Liver (tissue), 8 donors: ENCODE measurements at regions not wholly inside any gene's neighbourhood (a gene's known extent, or its start where the extent isn't known, plus 50 kb on each side); places are given as distances from the start of the nearest gene placed in this dataset.

ENCODE experiments used
- DNase-seq: peaks from one replicate; pipeline ENCODE4 v3.0.0-alpha.2; 2017; ENCODE audit warnings: low spot score
- H3K27ac ChIP-seq, 2 donors: one replicate each; pipeline ENCODE4 v1.7.0; 2013; ENCODE audit warnings: inconsistent platforms in 2 of 2, low read length in 2 of 2, control low read depth in 1 of 2, low read depth in 1 of 2, mild to moderate bottlenecking in 1 of 2
- H3K27me3 ChIP-seq, 4 donors: one replicate each; pipeline versions ENCODE4 v1.6.1 to v1.7.0; 2013; ENCODE audit warnings: low read length in 3 of 4, inconsistent platforms in 1 of 4, mild to moderate bottlenecking in 1 of 4, moderate library complexity in 1 of 4; ENCODE audit not compliant: control insufficient read depth in 4 of 4, insufficient read depth in 4 of 4
- H3K36me3 ChIP-seq, 4 donors: one replicate each; pipeline versions ENCODE4 v1.6.1 to v1.7.0; 2013; ENCODE audit warnings: low read length in 3 of 4, mild to moderate bottlenecking in 3 of 4, low read depth in 1 of 4, moderate library complexity in 1 of 4; ENCODE audit not compliant: control insufficient read depth in 4 of 4, insufficient read depth in 3 of 4
- H3K4me1 ChIP-seq, 4 donors: one replicate each; pipeline versions ENCODE4 v1.6.1 to v1.7.0; 2013; ENCODE audit warnings: low read length in 3 of 4, mild to moderate bottlenecking in 3 of 4, moderate library complexity in 1 of 4; ENCODE audit not compliant: control insufficient read depth in 4 of 4, insufficient read depth in 4 of 4
- H3K4me3 ChIP-seq, 3 donors: one replicate each; pipeline versions ENCODE4 v1.6.1 to v1.7.0; 2013; ENCODE audit warnings: low read length in 3 of 3, control low read depth in 1 of 3, low read depth in 1 of 3, mild to moderate bottlenecking in 1 of 3
- H3K9ac ChIP-seq, 2 donors: one replicate each; pipeline ENCODE4 v1.7.0; 2013; ENCODE audit warnings: low read length in 2 of 2, mild to moderate bottlenecking in 2 of 2, moderate library complexity in 2 of 2, control low read depth in 1 of 2, low read depth in 1 of 2
- H3K9me3 ChIP-seq, 4 donors: one replicate each; pipeline versions ENCODE4 v1.6.1 to v1.7.0; 2013; ENCODE audit warnings: low read length in 3 of 4; ENCODE audit not compliant: control insufficient read depth in 4 of 4
- EGR1 ChIP-seq, 2 donors: IDR thresholded peaks; 2 replicates each; pipeline ENCODE4 v1.6.1; 2016 to 2018; ENCODE audit warnings: antibody characterized with exemption in 2 of 2, low read depth in 2 of 2
- FOXA1 ChIP-seq: IDR thresholded peaks from 2 replicates; pipeline ENCODE4 v1.6.1; 2016; ENCODE audit warnings: antibody characterized with exemption
- FOXA2 ChIP-seq: IDR thresholded peaks from 2 replicates; pipeline ENCODE4 v1.6.1; 2016; ENCODE audit warnings: antibody characterized with exemption
- GABPA ChIP-seq, 2 donors: IDR thresholded peaks in 1 of 2; conservative IDR thresholded peaks in 1 of 2; 2 replicates each; pipeline ENCODE4 v1.6.1; 2016; ENCODE audit warnings: antibody characterized with exemption in 2 of 2, mild to moderate bottlenecking in 1 of 2, moderate library complexity in 1 of 2
- HNF4A ChIP-seq, 2 donors: conservative IDR thresholded peaks; 2 replicates each; pipeline ENCODE4 v1.6.1; 2016; ENCODE audit warnings: antibody characterized with exemption in 2 of 2, mild to moderate bottlenecking in 2 of 2
- HNF4G ChIP-seq: IDR thresholded peaks from 2 replicates; pipeline ENCODE4 v1.6.1; 2016; ENCODE audit warnings: antibody characterized with exemption
- JUND ChIP-seq, 2 donors: IDR thresholded peaks; 2 replicates each; pipeline ENCODE4 v1.6.1; 2016; ENCODE audit warnings: antibody characterized with exemption in 2 of 2
- NR2F2 ChIP-seq: IDR thresholded peaks from 2 replicates; pipeline ENCODE4 v1.6.1; 2016; ENCODE audit warnings: antibody characterized with exemption
- RAD21 ChIP-seq, 2 donors: IDR thresholded peaks; 2 replicates each; pipeline ENCODE4 v1.6.1; 2016; ENCODE audit warnings: antibody characterized with exemption in 2 of 2, mild to moderate bottlenecking in 2 of 2
- RXRA ChIP-seq, 2 donors: IDR thresholded peaks; 2 replicates each; pipeline ENCODE4 v1.6.1; 2017 to 2018; ENCODE audit warnings: antibody characterized with exemption in 2 of 2, mild to moderate bottlenecking in 1 of 2
- SP1 ChIP-seq: IDR thresholded peaks from 2 replicates; pipeline ENCODE4 v1.6.1; 2018; ENCODE audit warnings: antibody characterized with exemption, mild to moderate bottlenecking
- TAF1 ChIP-seq: conservative IDR thresholded peaks from 2 replicates; pipeline ENCODE4 v1.6.1; 2016; ENCODE audit warnings: antibody characterized with exemption, mild to moderate bottlenecking
- YY1 ChIP-seq: IDR thresholded peaks from 2 replicates; pipeline ENCODE4 v1.6.1; 2016; ENCODE audit warnings: antibody characterized with exemption, mild to moderate bottlenecking
- WGBS: extraction: QIAGEN DNeasy Blood & Tissue Kit; methylation state at CpG from one replicate; pipeline ENCODE4 v1.1.7; 2013; 5-methylcytosine and 5-hydroxymethylcytosine counted together
- TF ChIP-seq, protein P1 (sequence below): IDR thresholded peaks from 2 replicates; pipeline ENCODE4 v1.6.1; 2016; ENCODE audit warnings: antibody characterized with exemption
- TF ChIP-seq, protein P2 (sequence below): IDR thresholded peaks from 2 replicates; pipeline ENCODE4 v1.6.1; 2016; ENCODE audit warnings: antibody characterized with exemption, mild to moderate bottlenecking
- TF ChIP-seq, protein P3 (sequence below): fragments of 150-350 bp; IDR thresholded peaks from 2 replicates; pipeline ENCODE4 v1.5.1; 2017; ENCODE audit warnings: improper control_type of control experiment, low read depth, low read length; ENCODE audit not compliant: missing input control
- TF ChIP-seq, protein P4 (sequence below): IDR thresholded peaks from 2 replicates; pipeline ENCODE4 v1.6.1; 2016; ENCODE audit warnings: antibody characterized with exemption
- TF ChIP-seq, protein P5 (sequence below): IDR thresholded peaks from 2 replicates; pipeline ENCODE4 v1.6.1; 2016; ENCODE audit warnings: antibody characterized with exemption
- donor health status: healthy.
- donor health status: healthy.
- donor health status: healthy.
- donor health status: healthy.
- donor health status: healthy.

DNA sequence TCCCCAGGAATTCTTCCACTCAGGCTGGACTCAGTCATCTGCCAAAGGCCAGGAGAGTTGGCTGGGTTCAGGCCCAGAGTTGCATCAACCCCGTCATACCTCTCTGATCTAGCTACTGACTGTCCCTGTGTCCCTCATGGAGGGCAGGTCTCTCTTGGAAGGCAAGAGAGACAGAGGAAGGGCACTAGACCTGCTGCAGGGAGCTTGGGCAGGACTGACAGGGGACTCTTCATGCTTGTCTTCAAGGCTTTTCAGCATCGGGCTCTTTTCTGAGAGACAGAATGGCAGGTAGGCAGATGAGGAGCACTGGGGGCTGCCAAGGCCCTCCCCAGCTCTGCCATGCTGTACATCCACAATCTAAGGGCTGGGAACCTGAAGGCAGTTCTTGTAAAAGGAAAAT is 140.1 kb upstream of the MRPS22 start:
- Histone ChIP-seq H3K9ac (no peak overlapping the region), H3K4me3 (no peak overlapping the region), H3K27ac (no peak overlapping the region), H3K27me3 (no peaks in the 10 kb centered on the region), H3K9me3 (no peaks in the 10 kb centered on the region), H3K36me3 (no peaks in the 10 kb centered on the region), H3K4me1 (peaks cover 2 to 16% (median 13%) of the 10 kb centered on the region in 4 donors)
- TF ChIP-seq FOXA2 (no peak), RXRA (IDR thresholded peaks at IDR 0.05) (no peak), EGR1 (IDR thresholded peaks at IDR 0.05; ENCODE audit: low read depth in 2 of 2) (no peak), HNF4G (no peak), HNF4A (conservative IDR thresholded peaks at IDR 0.05) (no peak), TAF1 (no peak), RAD21 (IDR thresholded peaks at IDR 0.05) (no peak), NR2F2 (no peak), FOXA1 (no peak), YY1 (no peak)
- TF ChIP-seq, protein P1, sequence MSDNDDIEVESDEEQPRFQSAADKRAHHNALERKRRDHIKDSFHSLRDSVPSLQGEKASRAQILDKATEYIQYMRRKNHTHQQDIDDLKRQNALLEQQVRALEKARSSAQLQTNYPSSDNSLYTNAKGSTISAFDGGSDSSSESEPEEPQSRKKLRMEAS: no peak
- TF ChIP-seq, protein P2, sequence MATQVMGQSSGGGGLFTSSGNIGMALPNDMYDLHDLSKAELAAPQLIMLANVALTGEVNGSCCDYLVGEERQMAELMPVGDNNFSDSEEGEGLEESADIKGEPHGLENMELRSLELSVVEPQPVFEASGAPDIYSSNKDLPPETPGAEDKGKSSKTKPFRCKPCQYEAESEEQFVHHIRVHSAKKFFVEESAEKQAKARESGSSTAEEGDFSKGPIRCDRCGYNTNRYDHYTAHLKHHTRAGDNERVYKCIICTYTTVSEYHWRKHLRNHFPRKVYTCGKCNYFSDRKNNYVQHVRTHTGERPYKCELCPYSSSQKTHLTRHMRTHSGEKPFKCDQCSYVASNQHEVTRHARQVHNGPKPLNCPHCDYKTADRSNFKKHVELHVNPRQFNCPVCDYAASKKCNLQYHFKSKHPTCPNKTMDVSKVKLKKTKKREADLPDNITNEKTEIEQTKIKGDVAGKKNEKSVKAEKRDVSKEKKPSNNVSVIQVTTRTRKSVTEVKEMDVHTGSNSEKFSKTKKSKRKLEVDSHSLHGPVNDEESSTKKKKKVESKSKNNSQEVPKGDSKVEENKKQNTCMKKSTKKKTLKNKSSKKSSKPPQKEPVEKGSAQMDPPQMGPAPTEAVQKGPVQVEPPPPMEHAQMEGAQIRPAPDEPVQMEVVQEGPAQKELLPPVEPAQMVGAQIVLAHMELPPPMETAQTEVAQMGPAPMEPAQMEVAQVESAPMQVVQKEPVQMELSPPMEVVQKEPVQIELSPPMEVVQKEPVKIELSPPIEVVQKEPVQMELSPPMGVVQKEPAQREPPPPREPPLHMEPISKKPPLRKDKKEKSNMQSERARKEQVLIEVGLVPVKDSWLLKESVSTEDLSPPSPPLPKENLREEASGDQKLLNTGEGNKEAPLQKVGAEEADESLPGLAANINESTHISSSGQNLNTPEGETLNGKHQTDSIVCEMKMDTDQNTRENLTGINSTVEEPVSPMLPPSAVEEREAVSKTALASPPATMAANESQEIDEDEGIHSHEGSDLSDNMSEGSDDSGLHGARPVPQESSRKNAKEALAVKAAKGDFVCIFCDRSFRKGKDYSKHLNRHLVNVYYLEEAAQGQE: no peak
- TF ChIP-seq, protein P3, sequence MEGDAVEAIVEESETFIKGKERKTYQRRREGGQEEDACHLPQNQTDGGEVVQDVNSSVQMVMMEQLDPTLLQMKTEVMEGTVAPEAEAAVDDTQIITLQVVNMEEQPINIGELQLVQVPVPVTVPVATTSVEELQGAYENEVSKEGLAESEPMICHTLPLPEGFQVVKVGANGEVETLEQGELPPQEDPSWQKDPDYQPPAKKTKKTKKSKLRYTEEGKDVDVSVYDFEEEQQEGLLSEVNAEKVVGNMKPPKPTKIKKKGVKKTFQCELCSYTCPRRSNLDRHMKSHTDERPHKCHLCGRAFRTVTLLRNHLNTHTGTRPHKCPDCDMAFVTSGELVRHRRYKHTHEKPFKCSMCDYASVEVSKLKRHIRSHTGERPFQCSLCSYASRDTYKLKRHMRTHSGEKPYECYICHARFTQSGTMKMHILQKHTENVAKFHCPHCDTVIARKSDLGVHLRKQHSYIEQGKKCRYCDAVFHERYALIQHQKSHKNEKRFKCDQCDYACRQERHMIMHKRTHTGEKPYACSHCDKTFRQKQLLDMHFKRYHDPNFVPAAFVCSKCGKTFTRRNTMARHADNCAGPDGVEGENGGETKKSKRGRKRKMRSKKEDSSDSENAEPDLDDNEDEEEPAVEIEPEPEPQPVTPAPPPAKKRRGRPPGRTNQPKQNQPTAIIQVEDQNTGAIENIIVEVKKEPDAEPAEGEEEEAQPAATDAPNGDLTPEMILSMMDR: no peak
- TF ChIP-seq, protein P4, sequence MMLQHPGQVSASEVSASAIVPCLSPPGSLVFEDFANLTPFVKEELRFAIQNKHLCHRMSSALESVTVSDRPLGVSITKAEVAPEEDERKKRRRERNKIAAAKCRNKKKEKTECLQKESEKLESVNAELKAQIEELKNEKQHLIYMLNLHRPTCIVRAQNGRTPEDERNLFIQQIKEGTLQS: no peak
- DNase-seq: no peak
- WGBS: 97% methylated on average over 2 of the region's 2 CpGs

DNA sequence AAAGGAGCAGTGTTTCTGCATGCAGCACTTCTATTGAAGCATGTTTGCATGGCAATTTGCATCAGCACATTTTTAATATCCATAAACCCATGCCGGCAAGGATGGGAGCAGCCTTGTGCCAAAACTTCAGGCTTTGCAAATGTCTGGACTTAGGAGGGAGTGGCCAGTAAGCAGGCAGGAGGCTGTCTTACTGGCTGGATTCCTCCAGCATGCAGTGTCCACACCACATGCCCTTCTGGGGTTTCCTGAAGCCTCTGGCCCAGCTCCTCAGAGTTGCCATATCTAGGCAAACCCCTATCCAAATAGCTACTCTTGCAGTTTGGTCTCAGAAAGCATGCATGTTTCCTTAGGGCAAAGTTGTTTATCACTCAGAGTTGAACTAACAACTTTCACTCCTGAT is 139.1 kb upstream of the MRPS22 start:
- Histone ChIP-seq H3K9ac (no peak overlapping the region), H3K27ac (no peak overlapping the region), H3K36me3 (no peaks in the 10 kb centered on the region), H3K27me3 (no peaks in the 10 kb centered on the region), H3K4me3 (no peak overlapping the region), H3K9me3 (no peaks in the 10 kb centered on the region), H3K4me1 (peaks cover under 1 to 7% (median 6%) of the 10 kb centered on the region in 4 donors)
- WGBS: 75% methylated on average over 1 of the region's 1 CpG
- no peak for DNase-seq
- no peak for TF ChIP-seq NR2F2
- no peak for TF ChIP-seq SP1

DNA sequence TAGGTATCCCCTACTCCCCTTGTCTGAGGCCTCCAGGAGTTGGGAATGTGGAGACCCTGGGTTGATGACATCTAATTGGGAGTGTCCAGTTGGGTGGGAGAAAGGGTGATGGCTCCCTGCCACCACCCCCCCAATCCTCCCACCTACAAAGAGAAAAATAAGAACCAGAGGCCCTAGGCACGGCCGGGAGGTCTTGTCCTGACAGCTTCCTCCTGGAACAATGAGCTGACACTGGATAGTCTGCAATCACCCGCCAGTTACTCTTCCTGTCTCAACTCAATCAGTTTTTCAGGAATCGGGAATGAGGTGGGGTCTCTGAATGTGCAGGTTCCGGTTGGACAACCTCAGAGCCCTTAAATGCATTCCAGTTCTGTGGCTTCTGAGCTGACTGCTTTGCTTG is 129.9 kb upstream of the MRPS22 start:
- Histone ChIP-seq H3K9me3 (no peaks in the 10 kb centered on the region), H3K27ac (no peak overlapping the region), H3K9ac (no peak overlapping the region), H3K27me3 (no peaks in the 10 kb centered on the region), H3K4me1 (no peaks in the 10 kb centered on the region), H3K4me3 (no peak overlapping the region), H3K36me3 (no peaks in the 10 kb centered on the region)
- 75% methylated on average over 5 of the region's 5 CpGs for WGBS
- no peak for DNase-seq
- no peak for TF ChIP-seq GABPA (IDR thresholded peaks at IDR 0.05 in 1 of 2, conservative IDR thresholded peaks at IDR 0.05 in 1 of 2)
- no peak for TF ChIP-seq YY1
- no peak for TF ChIP-seq HNF4A (conservative IDR thresholded peaks at IDR 0.05)
- TF ChIP-seq FOXA1: no peak
- TF ChIP-seq SP1: no peak
- TF ChIP-seq FOXA2: no peak
- no peak for TF ChIP-seq EGR1 (IDR thresholded peaks at IDR 0.05; ENCODE audit: low read depth in 2 of 2)
- TF ChIP-seq, protein P3: no peak
- TF ChIP-seq HNF4G: no peak
- no peak for TF ChIP-seq TAF1
- TF ChIP-seq JUND (IDR thresholded peaks at IDR 0.05): no peak
- no peak for TF ChIP-seq RXRA (IDR thresholded peaks at IDR 0.05)
- TF ChIP-seq, protein P5, sequence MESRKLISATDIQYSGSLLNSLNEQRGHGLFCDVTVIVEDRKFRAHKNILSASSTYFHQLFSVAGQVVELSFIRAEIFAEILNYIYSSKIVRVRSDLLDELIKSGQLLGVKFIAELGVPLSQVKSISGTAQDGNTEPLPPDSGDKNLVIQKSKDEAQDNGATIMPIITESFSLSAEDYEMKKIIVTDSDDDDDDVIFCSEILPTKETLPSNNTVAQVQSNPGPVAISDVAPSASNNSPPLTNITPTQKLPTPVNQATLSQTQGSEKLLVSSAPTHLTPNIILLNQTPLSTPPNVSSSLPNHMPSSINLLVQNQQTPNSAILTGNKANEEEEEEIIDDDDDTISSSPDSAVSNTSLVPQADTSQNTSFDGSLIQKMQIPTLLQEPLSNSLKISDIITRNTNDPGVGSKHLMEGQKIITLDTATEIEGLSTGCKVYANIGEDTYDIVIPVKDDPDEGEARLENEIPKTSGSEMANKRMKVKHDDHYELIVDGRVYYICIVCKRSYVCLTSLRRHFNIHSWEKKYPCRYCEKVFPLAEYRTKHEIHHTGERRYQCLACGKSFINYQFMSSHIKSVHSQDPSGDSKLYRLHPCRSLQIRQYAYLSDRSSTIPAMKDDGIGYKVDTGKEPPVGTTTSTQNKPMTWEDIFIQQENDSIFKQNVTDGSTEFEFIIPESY: no peak
